ENCODE measurements at regions not wholly inside any gene's neighbourhood (a gene's known extent, or its start where the extent isn't known, plus 50 kb on each side); places are given as distances from the start of the nearest gene placed in this dataset.

GRCh38 chr6:87905101-87905641 lies 142.5 kb upstream of the SPACA1 start:
- DNase-seq: no peak

DNA sequence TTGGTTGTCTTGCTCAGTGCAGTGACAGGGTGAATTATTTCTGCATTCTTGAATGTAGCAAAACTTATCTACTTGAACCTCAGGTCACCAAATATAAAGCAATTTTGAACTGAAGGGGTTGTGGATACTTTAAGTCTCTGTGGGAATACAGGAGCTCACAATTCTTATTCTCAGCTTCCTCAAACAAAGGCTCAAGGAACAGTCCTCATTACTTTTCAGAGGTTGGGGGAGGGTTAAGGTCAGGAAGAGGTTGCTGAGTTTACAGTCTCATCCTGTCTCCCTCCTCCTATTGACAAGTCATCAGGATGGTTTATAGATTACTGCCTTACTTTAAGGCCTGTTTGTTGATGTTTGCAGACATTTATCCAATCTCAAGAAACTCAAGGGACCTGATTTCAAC lies 143.6 kb upstream of the SPACA1 start:
- no peak for DNase-seq

DNA sequence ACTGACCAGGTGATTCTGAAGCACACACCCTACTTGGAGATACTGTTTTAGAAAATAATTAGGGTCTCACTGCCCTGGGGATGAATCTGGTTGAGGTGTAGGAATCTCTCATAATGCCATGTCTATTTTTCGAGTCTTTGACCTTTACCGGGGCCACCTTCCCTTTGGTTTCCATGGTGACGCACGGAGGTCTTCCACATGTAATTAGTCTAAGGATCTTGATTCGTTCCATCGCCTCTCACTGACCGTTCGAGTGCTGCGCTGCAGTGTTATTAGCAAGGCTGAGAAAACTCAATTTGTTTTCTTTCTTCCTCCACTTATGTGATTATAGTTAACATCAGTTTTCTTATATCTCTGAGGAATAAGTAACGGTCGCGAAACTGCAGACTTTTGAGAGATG lies 144.3 kb upstream of the SPACA1 start:
- no peak for DNase-seq

GRCh38 chr6:87902383-87902782 lies 145.3 kb upstream of the SPACA1 start:
- DNase-seq: no peak

DNA sequence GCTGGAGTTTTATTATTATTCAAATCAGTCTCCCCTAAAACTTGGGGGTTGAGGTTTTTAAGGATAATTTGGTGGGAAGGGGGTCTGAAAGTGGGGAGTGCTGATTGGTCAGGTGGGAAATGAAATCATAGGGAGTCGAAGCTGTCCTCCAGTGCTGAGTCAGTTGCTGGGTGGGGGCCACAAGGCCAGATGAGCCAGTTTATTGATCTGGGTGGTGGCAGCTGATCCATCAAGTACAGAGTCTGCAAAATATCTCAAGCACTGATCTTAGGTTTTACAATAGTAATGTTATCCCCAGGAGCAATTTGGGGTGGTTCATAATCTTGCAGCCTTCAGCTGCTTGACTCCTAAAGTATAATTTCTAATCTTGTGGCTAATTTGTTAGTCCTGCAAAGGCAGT lies 146.0 kb upstream of the SPACA1 start:
- DNase-seq: no peak

DNA sequence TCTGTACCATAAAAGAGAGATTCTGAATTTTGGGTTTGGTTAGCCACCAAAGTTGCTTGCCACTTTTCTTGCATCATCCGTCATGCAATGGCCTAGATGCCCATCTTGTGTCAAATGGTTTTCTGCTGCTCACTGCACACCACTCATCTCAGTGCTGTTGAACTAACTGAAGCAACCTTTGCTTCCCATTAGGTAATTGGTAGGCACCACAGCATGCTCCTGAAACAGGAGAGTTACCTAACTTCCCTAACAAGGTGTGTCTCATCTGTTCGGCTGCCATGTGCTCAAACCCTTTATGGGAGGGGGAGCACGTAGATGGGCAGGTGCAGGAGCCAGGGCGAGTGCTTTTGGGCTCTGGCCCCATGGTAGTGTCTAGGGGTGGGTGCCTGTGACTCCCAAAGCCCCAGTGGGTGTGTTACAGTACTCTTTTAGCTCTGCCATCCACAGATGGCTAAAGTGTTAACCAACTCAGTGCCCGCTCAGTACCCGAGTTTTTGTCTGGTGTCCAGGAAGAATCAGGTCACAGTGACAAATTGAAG lies 147.4 kb upstream of the SPACA1 start:
- no peak for DNase-seq

DNA sequence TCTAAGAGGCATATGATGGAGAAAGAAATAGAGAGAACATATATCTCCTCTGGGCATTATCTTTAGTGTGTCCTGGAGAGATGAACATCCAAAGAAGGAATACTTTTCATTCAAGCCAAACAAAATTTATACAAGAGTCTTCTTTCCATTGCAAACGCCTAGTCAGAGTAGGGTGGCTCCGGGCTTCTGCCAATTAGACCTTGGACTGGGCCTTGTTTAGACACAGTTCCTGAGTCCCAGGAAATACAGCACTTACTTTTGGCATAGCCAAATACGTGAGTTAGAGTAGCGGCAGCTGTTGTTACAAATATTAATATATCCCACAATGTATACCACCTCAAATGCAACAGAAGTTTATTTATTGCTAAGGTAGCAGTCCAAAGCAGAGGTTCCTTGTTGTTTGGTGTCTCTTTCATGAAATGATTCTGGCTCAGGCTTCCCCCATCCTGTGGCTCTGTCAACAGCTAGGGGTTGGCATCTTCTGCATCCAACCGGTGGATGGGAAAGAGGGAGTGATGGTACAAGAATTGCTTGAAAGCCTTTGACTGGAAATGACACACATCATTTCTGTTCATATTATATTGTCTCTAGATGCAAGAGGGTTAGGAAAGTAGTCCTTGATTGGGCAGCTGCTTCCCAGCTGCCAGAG lies 148.0 kb upstream of the SPACA1 start:
- DNase-seq: no peak

GRCh38 chr6:87897663-87898062 lies 150.0 kb upstream of the SPACA1 start:
- no peak for DNase-seq

DNA sequence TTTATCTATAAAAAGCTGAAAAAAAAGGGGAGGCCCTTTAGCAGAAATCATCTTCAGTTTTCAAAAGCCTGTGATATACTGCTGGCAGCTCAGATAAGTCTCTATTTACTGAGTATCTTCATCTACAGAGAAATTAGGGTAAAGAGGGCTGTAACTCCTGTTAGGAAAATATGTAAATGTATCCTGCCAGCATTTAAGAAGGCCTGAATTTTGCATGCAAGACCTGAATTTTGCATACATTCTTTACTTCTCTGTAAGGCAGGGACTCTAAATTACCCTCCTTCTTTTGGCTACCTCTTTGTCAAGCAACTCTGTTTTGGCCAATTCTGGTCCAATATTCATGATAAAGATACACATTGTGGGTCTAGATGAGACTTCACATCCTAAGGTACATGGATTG lies 150.6 kb upstream of the SPACA1 start:
- DNase-seq: no peak

DNA sequence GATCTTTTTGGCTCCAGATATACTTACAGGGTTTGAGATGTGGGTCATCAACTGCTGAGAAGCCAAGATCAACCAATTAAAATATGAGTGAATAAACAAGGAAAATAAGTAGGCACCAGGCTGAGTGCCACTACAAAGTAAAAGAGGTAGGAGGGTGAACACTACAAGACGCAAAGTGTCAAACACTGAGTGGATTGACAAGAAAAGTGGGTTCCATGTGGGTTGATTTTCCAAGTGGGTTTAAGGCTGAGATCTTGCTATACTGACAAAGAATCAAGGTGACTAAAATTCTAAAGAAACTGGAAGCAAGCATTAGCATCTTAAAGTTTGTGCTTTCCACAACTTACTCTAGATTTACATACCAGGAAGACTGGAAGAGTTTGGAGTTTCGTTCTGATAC lies 160.4 kb upstream of the SPACA1 start:
- no peak for DNase-seq

DNA sequence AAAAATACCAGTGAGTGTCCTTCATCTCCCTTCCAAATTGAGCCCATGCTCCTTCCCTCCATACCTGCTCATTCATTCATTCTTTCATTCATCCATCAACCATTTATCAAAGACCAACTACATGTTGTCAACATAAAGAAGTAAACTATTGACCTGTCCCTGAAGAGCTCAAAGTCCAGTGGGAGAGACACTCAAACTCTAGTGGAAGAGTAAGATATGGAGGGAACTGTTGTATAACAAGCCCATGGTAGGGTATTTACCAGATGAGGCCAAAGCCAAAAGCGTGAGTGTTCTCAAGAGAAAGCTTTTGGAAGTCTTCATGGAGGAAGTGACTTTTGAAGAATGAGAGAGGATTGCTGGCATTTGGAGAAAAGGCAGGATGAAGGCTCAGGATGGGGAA lies 163.4 kb upstream of the SPACA1 start:
- DNase-seq: no peak

- DNase-seq: no peak
These were observed 166.2 kb upstream of the SPACA1 start for GRCh38 chr6:87881342-87881895.

DNA sequence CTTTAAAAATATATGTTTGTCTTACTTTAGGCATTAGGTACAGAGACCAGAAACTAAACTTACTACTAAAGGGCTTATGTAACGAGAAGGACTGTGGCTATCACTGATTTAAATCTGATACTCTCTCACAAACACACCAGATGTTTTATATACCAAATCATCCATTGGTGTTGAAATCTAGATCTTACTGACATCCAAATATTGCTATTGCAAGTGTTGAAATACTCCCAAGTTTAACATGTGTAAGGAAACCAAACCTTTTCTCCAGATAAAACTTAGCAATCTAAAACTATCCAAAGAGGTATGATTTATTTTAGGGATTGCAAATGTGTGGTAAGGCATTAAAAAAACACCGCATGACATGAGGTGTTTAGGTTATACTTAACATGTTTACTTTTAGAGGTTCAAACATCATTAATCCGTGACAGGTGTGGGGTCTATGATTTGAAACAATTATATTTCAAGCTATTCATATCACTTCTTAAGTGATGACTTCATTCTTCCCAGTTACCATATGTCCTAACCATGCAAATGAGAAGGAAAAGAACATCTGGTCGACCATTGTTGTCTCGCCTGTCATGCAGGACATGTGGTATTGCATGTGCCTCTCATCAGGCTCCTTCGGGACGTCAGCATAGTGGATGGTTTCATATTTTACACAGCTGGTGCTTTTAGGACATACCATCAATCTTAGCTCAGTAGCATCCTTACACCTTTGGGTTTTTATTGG lies 168.3 kb upstream of the SPACA1 start:
- DNase-seq: no peak

- no peak for DNase-seq
These were observed 171.9 kb upstream of the SPACA1 start for GRCh38 chr6:87875781-87876180.

- no peak for DNase-seq
These were observed 171.5 kb upstream of the AKIRIN2 start for GRCh38 chr6:87873556-87873955.

- no peak for DNase-seq
These were observed 168.5 kb upstream of the AKIRIN2 start for GRCh38 chr6:87870556-87870955.

- DNase-seq: no peak
These were observed 167.3 kb upstream of the AKIRIN2 start for GRCh38 chr6:87869064-87869905.

DNA sequence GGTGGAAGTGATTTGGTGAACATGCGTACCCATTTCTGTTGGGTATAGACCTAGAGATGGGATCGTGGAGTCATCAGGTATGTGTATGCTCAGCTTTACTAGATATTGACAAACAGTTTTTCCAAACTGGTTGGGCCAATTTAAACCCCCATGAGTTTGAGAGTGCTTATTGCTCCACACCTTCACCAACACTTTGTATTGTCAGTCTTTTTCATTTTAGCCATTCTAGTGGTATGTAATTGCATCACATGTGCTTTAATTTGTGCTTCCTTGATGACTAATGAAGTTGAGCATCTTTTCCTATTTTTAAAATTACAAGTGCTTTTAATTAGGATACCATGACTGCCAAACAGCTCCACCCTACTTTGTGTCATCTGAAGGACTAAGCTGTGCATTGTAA lies 158.9 kb upstream of the AKIRIN2 start:
- DNase-seq: no peak

GRCh38 chr6:87858440-87858839 lies 156.4 kb upstream of the AKIRIN2 start:
- no peak for DNase-seq

- DNase-seq: no peak
These were observed 149.8 kb upstream of the AKIRIN2 start for GRCh38 chr6:87851674-87852299.

GRCh38 chr6:87848616-87849015 lies 146.6 kb upstream of the AKIRIN2 start:
- DNase-seq: no peak

DNA sequence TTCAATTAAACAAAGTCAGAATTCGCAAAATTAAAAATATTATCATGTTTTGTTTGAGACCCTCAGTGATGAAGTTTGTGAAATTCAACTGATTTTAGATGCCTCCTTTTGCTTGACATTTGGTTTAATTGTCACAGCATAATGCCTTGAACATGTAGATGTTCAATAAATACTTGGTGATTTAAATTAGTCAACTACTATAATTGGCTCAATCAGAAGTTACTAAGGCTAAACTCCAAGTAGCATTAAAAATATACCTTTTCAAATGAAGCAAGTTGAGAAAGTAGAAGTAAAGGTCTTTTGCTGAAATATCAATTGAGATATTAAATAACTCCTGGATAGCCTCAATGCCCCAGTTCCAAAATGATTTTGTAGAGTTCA lies 145.8 kb upstream of the AKIRIN2 start:
- DNase-seq: no peak
